IMR-90 (cell line): ENCODE measurements at regions not wholly inside any gene's neighbourhood (a gene's known extent, or its start where the extent isn't known, plus 50 kb on each side); places are given as distances from the start of the nearest gene placed in this dataset.

Experiments used
- ATAC-seq: fragments of 200-7000 bp; cut with Tn5 transposase; 2 replicates; pipeline ENCODE4 v1.9.1; 2020; ENCODE audit warnings: low read depth, mild to moderate bottlenecking, moderate library complexity
- BruUV-seq: library from RNA; stranded (reverse); fragments of 400-500 nt; replicated peaks from 2 replicates; lab custom pipeline; 2021; lab: Mats Ljungman, UMichigan
- CTCF ChIA-PET: fragments of 300-600 bp; formaldehyde crosslinking; extraction: SDS; loops from one replicate; lab custom pipeline; 2021; ENCODE audit warnings: antibody characterized with exemption; lab: Yijun Ruan, JAX
- POLR2A ChIA-PET: fragments of 300-600 bp; sonication (Branson Sonifier 250); formaldehyde crosslinking; loops from one replicate; lab custom pipeline; 2022; ENCODE audit warnings: antibody characterized with exemption; ENCODE audit not compliant: unreplicated experiment; lab: Charles Lee
- DNase-seq: peaks from one replicate; pipeline ENCODE4 v3.0.0; 2013
- H2AFZ ChIP-seq: replicated peaks from 2 replicates; pipeline ENCODE3; 2013; ENCODE audit warnings: low read length, mild to moderate bottlenecking; ENCODE audit not compliant: poor library complexity
- H2AK5ac ChIP-seq: 2 replicates; pipeline ENCODE4 v1.6.1; 2013; ENCODE audit warnings: low read depth, low read length, inconsistent platforms
- H2AK9ac ChIP-seq: replicated peaks from 2 replicates; pipeline ENCODE3; 2013; ENCODE audit warnings: mild to moderate bottlenecking, low read depth, low read length, moderate library complexity; ENCODE audit not compliant: poor library complexity
- H2BK120ac ChIP-seq: 2 replicates; pipeline ENCODE4 v1.6.1; 2013; ENCODE audit warnings: low read depth, low read length, inconsistent platforms
- H2BK15ac ChIP-seq: 3 replicates; pipeline ENCODE4 v1.6.1; 2013; ENCODE audit warnings: low read depth, low read length, inconsistent platforms
- H2BK20ac ChIP-seq: 2 replicates; pipeline ENCODE4 v1.6.1; 2013; ENCODE audit warnings: low read depth, mild to moderate bottlenecking, inconsistent platforms, low read length, moderate library complexity
- H2BK5ac ChIP-seq: 2 replicates; pipeline ENCODE4 v1.6.1; 2013; ENCODE audit warnings: mild to moderate bottlenecking, low read depth, low read length, inconsistent platforms; ENCODE audit not compliant: poor library complexity, severe bottlenecking
- H3K14ac ChIP-seq: replicated peaks from 2 replicates; pipeline ENCODE4 v1.6.1; 2013; ENCODE audit warnings: low read depth, low read length, inconsistent platforms
- H3K18ac ChIP-seq: 2 replicates; pipeline ENCODE4 v1.6.1; 2013; ENCODE audit warnings: low read depth, low read length, control low read depth
- H3K23ac ChIP-seq: 2 replicates; pipeline ENCODE4 v1.6.1; 2013; ENCODE audit warnings: low read depth, low read length, inconsistent platforms
- H3K27ac ChIP-seq: 2 replicates; pipeline ENCODE4 v1.5.1; 2013; ENCODE audit warnings: mild to moderate bottlenecking, control low read depth, low read length; ENCODE audit not compliant: insufficient read depth
- H3K27me3 ChIP-seq: 2 replicates; pipeline ENCODE4 v1.6.1; 2013; ENCODE audit warnings: low read length; ENCODE audit not compliant: control insufficient read depth, insufficient read depth
- H3K36me3 ChIP-seq: 2 replicates; pipeline ENCODE4 v1.6.1; 2013; ENCODE audit warnings: low read length, mixed read lengths; ENCODE audit not compliant: control insufficient read depth, insufficient read depth
- H3K4ac ChIP-seq: 2 replicates; pipeline ENCODE4 v1.6.1; 2013; ENCODE audit warnings: low read depth, low read length, inconsistent platforms
- H3K4me1 ChIP-seq: 2 replicates; pipeline ENCODE4 v1.6.1; 2013; ENCODE audit warnings: low read length, mixed read lengths; ENCODE audit not compliant: control insufficient read depth, insufficient read depth
- H3K4me2 ChIP-seq: 2 replicates; pipeline ENCODE4 v1.6.1; 2013; ENCODE audit warnings: low read depth, mild to moderate bottlenecking, control low read depth, low read length, moderate library complexity
- H3K4me3 ChIP-seq: 2 replicates; pipeline ENCODE4 v1.5.1; 2013; ENCODE audit warnings: low read depth, mild to moderate bottlenecking, control low read depth, low read length, moderate library complexity; ENCODE audit not compliant: insufficient read depth
- H3K56ac ChIP-seq: 2 replicates; pipeline ENCODE4 v1.6.1; 2013; ENCODE audit warnings: low read length, inconsistent platforms; ENCODE audit not compliant: insufficient read depth; ENCODE audit errors: extremely low read depth
- H3K79me1 ChIP-seq, 2 experiments: 2 replicates each; pipeline ENCODE4 v1.6.1; 2013; ENCODE audit warnings: low read length in 2 of 2, inconsistent platforms in 1 of 2, low read depth in 1 of 2
- H3K9ac ChIP-seq: 2 replicates; pipeline ENCODE4 v1.6.1; 2013; ENCODE audit warnings: low read depth, low read length, control low read depth
- H3K9me1 ChIP-seq: 2 replicates; pipeline ENCODE4 v1.6.1; 2013; ENCODE audit warnings: low read length, inconsistent platforms; ENCODE audit not compliant: insufficient read depth
- H3K9me3 ChIP-seq: 2 replicates; pipeline ENCODE4 v1.6.1; 2013; ENCODE audit warnings: low read length; ENCODE audit not compliant: control insufficient read depth, insufficient read depth
- H4K20me1 ChIP-seq: 2 replicates; pipeline ENCODE4 v1.6.1; 2013; ENCODE audit warnings: low read length, inconsistent platforms; ENCODE audit not compliant: insufficient read depth
- H4K5ac ChIP-seq: 2 replicates; pipeline ENCODE4 v1.6.1; 2013; ENCODE audit warnings: mild to moderate bottlenecking, low read depth, low read length, control low read depth
- H4K8ac ChIP-seq, 2 experiments: 2 replicates each; pipeline ENCODE4 v1.6.1; 2013; ENCODE audit warnings: low read depth in 2 of 2, low read length in 2 of 2, control low read depth in 1 of 2, inconsistent platforms in 1 of 2
- H4K91ac ChIP-seq: 2 replicates; pipeline ENCODE4 v1.6.1; 2013; ENCODE audit warnings: low read depth, low read length, inconsistent platforms; ENCODE audit not compliant: insufficient read depth
- CHD1 ChIP-seq: IDR thresholded peaks from 2 replicates; pipeline ENCODE4 v1.6.1; 2012; ENCODE audit warnings: low read depth, low read length, improper control_type of control experiment
- CTCF ChIP-seq: conservative IDR thresholded peaks from 2 replicates; pipeline ENCODE4 v1.5.1; 2012; ENCODE audit warnings: mild to moderate bottlenecking, low read depth, low read length, improper control_type of control experiment
- ELK1 ChIP-seq: fragments of 150-350 bp; IDR thresholded peaks from 2 replicates; pipeline ENCODE4 v1.6.1; 2016; ENCODE audit warnings: low read depth, mild to moderate bottlenecking, low read length, moderate library complexity, borderline replicate concordance
- MAZ ChIP-seq: IDR thresholded peaks from 2 replicates; pipeline ENCODE4 v1.6.1; 2012; ENCODE audit warnings: low read depth, mild to moderate bottlenecking, low read length, improper control_type of control experiment, moderate library complexity, borderline replicate concordance
- MXI1 ChIP-seq: IDR thresholded peaks from 2 replicates; pipeline ENCODE4 v1.6.1; 2012; ENCODE audit warnings: low read depth, mild to moderate bottlenecking, low read length, moderate library complexity, borderline replicate concordance
- NFE2L2 ChIP-seq: fragments of 150-350 bp; IDR thresholded peaks from 2 replicates; pipeline ENCODE4 v1.6.1; 2016; ENCODE audit warnings: low read depth, mild to moderate bottlenecking, low read length
- RCOR1 ChIP-seq: IDR thresholded peaks from 2 replicates; pipeline ENCODE4 v1.6.1; 2012; ENCODE audit warnings: mild to moderate bottlenecking, low read length, improper control_type of control experiment; ENCODE audit not compliant: insufficient replicate concordance
- RFX5 ChIP-seq: IDR thresholded peaks from 2 replicates; pipeline ENCODE4 v1.8.0; 2012; ENCODE audit warnings: low read depth, mild to moderate bottlenecking, low read length, moderate library complexity
- SMC3 ChIP-seq: fragments of 150-350 bp; IDR thresholded peaks from 2 replicates; pipeline ENCODE4 v1.6.1; 2016; ENCODE audit warnings: low read depth, mild to moderate bottlenecking, antibody characterized with exemption, low read length, moderate library complexity
- WGBS, 2 experiments: methylation state at CpG; one replicate each; pipeline versions ENCODE4 v1.1.5 to v1.1.7; 2013; ENCODE audit warnings: missing lambda C conversion rate in 2 of 2; ENCODE audit not compliant: insufficient read length in 1 of 2; ENCODE audit errors: extremely low coverage in 2 of 2; 5-methylcytosine and 5-hydroxymethylcytosine counted together
- dilution Hi-C: fragments of 300-500 bp; cut with HindIII; formaldehyde crosslinking; loops from one replicate; pipeline ENCODE4 v1.14.3; 2018; ENCODE audit warnings: low sequenced_read_pairs; ENCODE audit not compliant: unreplicated experiment
- in situ Hi-C: fragments of 300-500 bp; cut with MboI; formaldehyde crosslinking; loops from 3 replicates; pipeline ENCODE4 v1.14.3; 2019; ENCODE audit warnings: low sequenced_read_pairs, inconsistent platforms, mixed read lengths
- intact Hi-C: fragments of 100-400 bp; cut with micrococcal nuclease; formaldehyde crosslinking; loops from 2 replicates; pipeline ENCODE4 v1.10.0; 2022

GRCh38 chr9:1659363-1659690 lies 355.8 kb upstream of the SMARCA2 start:
- Histone ChIP-seq H3K18ac (no peak overlapping the region), H3K4me2 (no peak overlapping the region), H3K4ac (no peak overlapping the region), H3K9me3 (peaks cover 14% of the 10 kb centered on the region), H2AK9ac (no peak overlapping the region), H2BK20ac (no peak overlapping the region), H3K14ac (no peak overlapping the region), H4K5ac (no peak overlapping the region), H3K79me1 (no peaks in the 10 kb centered on the region), H2BK15ac (no peak overlapping the region), H4K8ac (no peak overlapping the region), H3K9me1 (no peaks in the 10 kb centered on the region), H3K4me1 (no peaks in the 10 kb centered on the region), H2BK120ac (no peak overlapping the region), H4K20me1 (no peaks in the 10 kb centered on the region), H3K27ac (no peak overlapping the region), H2BK5ac (no peak overlapping the region), H3K36me3 (no peaks in the 10 kb centered on the region), H3K4me3 (no peak overlapping the region), H2AK5ac (no peak overlapping the region), H3K23ac (no peak overlapping the region), H3K56ac (no peak overlapping the region), H2AFZ (no peak overlapping the region), H3K27me3 (no peaks in the 10 kb centered on the region), H3K9ac (no peak overlapping the region), H4K91ac (no peak overlapping the region)
- in situ Hi-C loops (no loop called here), intact Hi-C loops (no loop called here), dilution Hi-C loops (no loop called here)
- BruUV-seq: no TSS peak
- CTCF ChIA-PET: no interaction called here
- ATAC-seq (no peak), DNase-seq (no peak)
- POLR2A ChIA-PET: no interaction called here
- TF ChIP-seq MXI1 (no peak), SMC3 (no peak), MAZ (no peak), RFX5 (no peak), CTCF (no peak), CHD1 (no peak), NFE2L2 (no peak), RCOR1 (no peak), ELK1 (no peak)
- WGBS, 2 experiments: no CpG with 5 or more reads among the region's 3 CpGs
